ENCODE measurements at regions not wholly inside any gene's neighbourhood (a gene's known extent, or its start where the extent isn't known, plus 50 kb on each side); places are given as distances from the start of the nearest gene placed in this dataset.

GRCh38 chr22:27518531-27519340, 282.8 kb downstream of the MN1 start:
- peak in 4 of 5 donors; percentile 62 to 79 (median 72) for DNase-seq
- Histone ChIP-seq H3K9ac (ENCODE audit: low read length in 3 of 3) (no peak overlapping the region), H3K9me3 (ENCODE audit: control insufficient read depth in 2 of 3, insufficient read depth in 1 of 3, low read length in 3 of 3) (no peaks in the 10 kb centered on the region), H3K4me3 (ENCODE audit: low read length in 3 of 3) (no peak overlapping the region), H3K36me3 (ENCODE audit: control insufficient read depth in 2 of 3, insufficient read depth in 3 of 3, low read length in 3 of 3) (no peaks in the 10 kb centered on the region), H3K27me3 (ENCODE audit: control insufficient read depth, insufficient read depth, low read length) (no peaks in the 10 kb centered on the region), H3K27ac (ENCODE audit: low read depth in 2 of 2, low read length in 2 of 2) (no peak overlapping the region), H3K4me1 (ENCODE audit: control insufficient read depth in 2 of 3, insufficient read depth in 2 of 3, low read depth in 1 of 3, low read length in 3 of 3) (no peaks in the 10 kb centered on the region)
- intact Hi-C loops (cut with DNase I) = no loop called here
- TF ChIP-seq CTCF (IDR thresholded peaks at IDR 0.05; ENCODE audit: borderline replicate concordance, extremely low read depth, insufficient read depth) = no peak
- no peak for FAIRE-seq

GRCh38 chr22:27523711-27524110, 277.8 kb downstream of the MN1 start:
- Histone ChIP-seq H3K4me1 (ENCODE audit: control insufficient read depth in 2 of 3, insufficient read depth in 2 of 3, low read depth in 1 of 3, low read length in 3 of 3) (no peaks in the 10 kb centered on the region), H3K36me3 (ENCODE audit: control insufficient read depth in 2 of 3, insufficient read depth in 3 of 3, low read length in 3 of 3) (no peaks in the 10 kb centered on the region), H3K9ac (ENCODE audit: low read length in 3 of 3) (no peak overlapping the region), H3K27me3 (ENCODE audit: control insufficient read depth, insufficient read depth, low read length) (no peaks in the 10 kb centered on the region), H3K27ac (ENCODE audit: low read depth in 2 of 2, low read length in 2 of 2) (no peak overlapping the region), H3K4me3 (ENCODE audit: low read length in 3 of 3) (no peak overlapping the region), H3K9me3 (ENCODE audit: control insufficient read depth in 2 of 3, insufficient read depth in 1 of 3, low read length in 3 of 3) (no peaks in the 10 kb centered on the region)
- intact Hi-C loops (cut with DNase I) = no loop called here
- no peak for DNase-seq
- TF ChIP-seq CTCF (IDR thresholded peaks at IDR 0.05; ENCODE audit: borderline replicate concordance, extremely low read depth, insufficient read depth) = no peak
- no peak for FAIRE-seq

GRCh38 chr22:27525711-27526110, 275.8 kb downstream of the MN1 start:
- no peak for DNase-seq
- H3K27me3 ChIP-seq (ENCODE audit: control insufficient read depth, insufficient read depth, low read length) = no peaks in the 10 kb centered on the region
- no peak for FAIRE-seq
- H3K9ac ChIP-seq (ENCODE audit: low read length in 3 of 3) = no peak overlapping the region
- peaks cover 0 to 2% (median 0%) of the 10 kb centered on the region in 3 donors for H3K9me3 ChIP-seq (ENCODE audit: control insufficient read depth in 2 of 3, insufficient read depth in 1 of 3, low read length in 3 of 3)
- no peak overlapping the region for H3K27ac ChIP-seq (ENCODE audit: low read depth in 2 of 2, low read length in 2 of 2)
- H3K36me3 ChIP-seq (ENCODE audit: control insufficient read depth in 2 of 3, insufficient read depth in 3 of 3, low read length in 3 of 3) = no peaks in the 10 kb centered on the region
- H3K4me3 ChIP-seq (ENCODE audit: low read length in 3 of 3) = no peak overlapping the region
- H3K4me1 ChIP-seq (ENCODE audit: control insufficient read depth in 2 of 3, insufficient read depth in 2 of 3, low read depth in 1 of 3, low read length in 3 of 3) = no peaks in the 10 kb centered on the region
- intact Hi-C loops (cut with DNase I) = no loop called here
- no peak for TF ChIP-seq CTCF (IDR thresholded peaks at IDR 0.05; ENCODE audit: borderline replicate concordance, extremely low read depth, insufficient read depth)

All from kidney (tissue), 13 donors.